BJ (cell line): ENCODE measurements at regions not wholly inside any gene's neighbourhood (a gene's known extent, or its start where the extent isn't known, plus 50 kb on each side); places are given as distances from the start of the nearest gene placed in this dataset.

Source experiments
- CTCF ChIA-PET: fragments of 350-600 bp; formaldehyde crosslinking; extraction: SDS; loops from one replicate; lab custom pipeline; 2021; ENCODE audit warnings: antibody characterized with exemption, inconsistent platforms; lab: Yijun Ruan, JAX
- POLR2A ChIA-PET: fragments of 300-600 bp; sonication (Branson Sonifier 250); formaldehyde crosslinking; extraction: SDS; loops from one replicate; lab custom pipeline; 2021; ENCODE audit warnings: antibody characterized with exemption; lab: Charles Lee
- DNase-seq: peaks from one replicate; pipeline ENCODE4 v3.0.0-alpha.2; 2011; ENCODE audit warnings: low read depth
- H3K27me3 ChIP-seq: 2 replicates; pipeline ENCODE4 v1.6.0; 2011; ENCODE audit warnings: low read length; ENCODE audit not compliant: control insufficient read depth, insufficient read depth
- H3K36me3 ChIP-seq: 2 replicates; pipeline ENCODE4 v1.5.1; 2011; ENCODE audit warnings: low read length; ENCODE audit not compliant: control insufficient read depth, insufficient read depth
- H3K4me3 ChIP-seq: 2 replicates; pipeline ENCODE4 v1.5.1; 2011; ENCODE audit warnings: low read depth, mild to moderate bottlenecking, control low read depth, low read length
- TF ChIP-seq, protein P1 (sequence below): IDR thresholded peaks from 2 replicates; pipeline ENCODE4 v1.5.1; 2011; ENCODE audit warnings: low read depth, mild to moderate bottlenecking, control low read depth, inconsistent platforms, low read length, moderate library complexity; ENCODE audit not compliant: insufficient read depth

DNA sequence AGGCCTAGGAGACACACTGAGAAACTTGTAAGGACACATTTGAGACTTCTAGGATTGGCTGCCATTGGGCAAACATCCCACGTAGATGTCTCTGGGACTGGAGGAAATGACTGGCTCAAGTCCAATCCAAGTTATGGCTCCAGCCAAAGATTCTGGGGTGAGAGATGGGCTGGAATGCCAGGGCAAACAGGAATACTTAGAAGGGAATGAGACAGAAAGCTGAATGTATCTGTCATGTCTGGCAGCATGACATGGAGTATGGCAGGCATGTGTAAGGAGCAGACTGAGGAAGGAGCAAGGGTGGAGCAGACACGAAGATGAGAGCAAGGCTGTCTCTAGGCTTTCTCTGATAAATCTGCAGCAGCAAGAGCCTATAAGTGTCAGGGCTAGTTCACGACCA lies 209.2 kb downstream of the PHLDA1 start:
- Histone ChIP-seq H3K36me3 (no peaks in the 10 kb centered on the region), H3K27me3 (no peaks in the 10 kb centered on the region), H3K4me3 (no peak overlapping the region)
- POLR2A ChIA-PET = interaction anchor here (0.7 kb wide), 1 partner anchor 209 kb away, joined by 3 read pairs; no protein-coding TSS in a partner anchor
- TF ChIP-seq, protein P1, sequence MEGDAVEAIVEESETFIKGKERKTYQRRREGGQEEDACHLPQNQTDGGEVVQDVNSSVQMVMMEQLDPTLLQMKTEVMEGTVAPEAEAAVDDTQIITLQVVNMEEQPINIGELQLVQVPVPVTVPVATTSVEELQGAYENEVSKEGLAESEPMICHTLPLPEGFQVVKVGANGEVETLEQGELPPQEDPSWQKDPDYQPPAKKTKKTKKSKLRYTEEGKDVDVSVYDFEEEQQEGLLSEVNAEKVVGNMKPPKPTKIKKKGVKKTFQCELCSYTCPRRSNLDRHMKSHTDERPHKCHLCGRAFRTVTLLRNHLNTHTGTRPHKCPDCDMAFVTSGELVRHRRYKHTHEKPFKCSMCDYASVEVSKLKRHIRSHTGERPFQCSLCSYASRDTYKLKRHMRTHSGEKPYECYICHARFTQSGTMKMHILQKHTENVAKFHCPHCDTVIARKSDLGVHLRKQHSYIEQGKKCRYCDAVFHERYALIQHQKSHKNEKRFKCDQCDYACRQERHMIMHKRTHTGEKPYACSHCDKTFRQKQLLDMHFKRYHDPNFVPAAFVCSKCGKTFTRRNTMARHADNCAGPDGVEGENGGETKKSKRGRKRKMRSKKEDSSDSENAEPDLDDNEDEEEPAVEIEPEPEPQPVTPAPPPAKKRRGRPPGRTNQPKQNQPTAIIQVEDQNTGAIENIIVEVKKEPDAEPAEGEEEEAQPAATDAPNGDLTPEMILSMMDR = no peak
- DNase-seq = no peak
- CTCF ChIA-PET = interaction anchor here (0.8 to 1.5 kb wide), 2 partner anchors 135 to 209 kb away, joined by 3 to 4 read pairs; no protein-coding TSS in a partner anchor

DNA sequence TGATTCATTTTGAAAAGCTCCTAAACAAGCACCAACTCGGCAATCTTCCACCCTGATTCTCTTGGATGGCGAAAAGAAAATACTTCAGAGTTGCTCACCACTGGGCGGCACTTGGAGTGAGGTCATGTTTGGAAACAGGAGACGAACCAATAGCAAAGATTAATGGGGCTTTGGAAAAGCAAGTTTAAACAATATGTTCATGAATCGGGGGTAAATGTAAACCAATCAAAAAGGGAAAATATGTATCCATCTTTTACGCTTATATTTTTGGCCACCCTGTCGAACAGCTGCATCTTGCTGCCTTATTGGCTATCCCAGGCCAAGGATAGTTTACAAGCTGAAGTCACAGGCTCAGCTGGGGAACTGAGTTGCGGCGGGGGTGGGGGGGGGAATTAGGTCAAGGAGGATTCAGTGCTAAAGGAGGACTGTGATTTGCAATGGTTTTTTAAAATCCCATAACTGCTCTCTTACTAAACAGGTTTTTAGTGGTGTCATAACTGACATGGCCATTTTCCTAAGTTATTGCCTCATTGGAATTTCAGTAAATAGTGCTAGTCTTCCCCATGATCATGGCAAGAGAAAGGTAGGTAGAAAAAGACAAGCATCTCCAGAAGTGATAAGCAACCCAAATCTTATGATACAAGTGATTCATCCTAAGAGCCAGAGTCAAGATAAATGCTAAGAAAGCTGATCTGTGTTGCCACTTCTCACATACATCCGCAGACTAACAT lies 210.6 kb downstream of the PHLDA1 start:
- POLR2A ChIA-PET = no interaction called here
- no peak for DNase-seq
- no peak overlapping the region for H3K4me3 ChIP-seq

DNA sequence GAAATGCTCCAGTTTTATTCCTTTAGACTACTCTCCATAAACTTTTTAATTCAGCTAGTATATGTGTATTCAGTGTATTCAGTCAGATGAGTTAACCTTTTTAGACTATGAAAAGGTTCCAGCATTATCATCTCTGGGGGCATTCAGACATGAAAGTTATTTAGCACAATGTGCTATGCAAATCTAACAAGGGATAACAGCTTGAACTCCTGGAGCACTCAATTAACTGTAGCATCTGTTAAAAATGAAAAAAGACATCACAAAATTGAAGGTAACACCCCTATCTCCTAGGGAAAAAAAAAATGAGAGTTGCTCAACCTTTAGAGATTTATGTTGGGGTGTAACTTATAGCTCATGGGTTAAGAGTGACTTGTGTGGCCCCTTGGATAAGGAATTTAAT lies 211.5 kb downstream of the PHLDA1 start:
- no peak for DNase-seq
- CTCF ChIA-PET = no interaction called here
- TF ChIP-seq, protein P1 = no peak
- no peaks in the 10 kb centered on the region for H3K36me3 ChIP-seq
- H3K4me3 ChIP-seq = no peak overlapping the region
- POLR2A ChIA-PET = no interaction called here
- no peaks in the 10 kb centered on the region for H3K27me3 ChIP-seq

More for the DNA sequence above, 210.6 kb downstream of the PHLDA1 start:
- CTCF ChIA-PET = no interaction called here
- H3K27me3 ChIP-seq = no peaks in the 10 kb centered on the region
- TF ChIP-seq, protein P1 = no peak
- H3K36me3 ChIP-seq = no peaks in the 10 kb centered on the region

DNA sequence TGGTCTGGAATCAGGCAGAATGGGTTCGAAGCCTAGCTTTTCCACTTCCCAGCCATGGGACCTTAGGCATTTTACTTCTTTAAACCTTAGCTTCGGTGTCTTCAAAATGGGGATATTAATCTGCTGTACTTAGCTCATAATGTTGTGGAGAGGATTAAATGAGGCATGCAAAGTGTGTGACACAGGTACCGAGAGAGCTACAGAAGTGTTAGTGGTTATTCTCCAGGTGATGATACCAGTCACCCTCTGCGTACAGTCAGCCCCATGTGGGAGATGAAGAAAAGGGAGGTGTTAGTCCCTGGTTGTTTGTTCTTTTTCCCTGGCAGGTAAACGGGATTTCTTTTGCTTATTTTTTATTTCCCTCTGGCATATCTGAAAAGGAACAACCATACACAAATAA lies 212.1 kb downstream of the PHLDA1 start:
- TF ChIP-seq, protein P1 = no peak
- DNase-seq = no peak
- POLR2A ChIA-PET = no interaction called here
- H3K36me3 ChIP-seq = no peaks in the 10 kb centered on the region
- CTCF ChIA-PET = interaction anchor here (1.0 to 1.5 kb wide), 2 partner anchors 17 to 218 kb away, joined by 3 to 4 read pairs; no protein-coding TSS in a partner anchor
- H3K4me3 ChIP-seq = no peak overlapping the region
- no peaks in the 10 kb centered on the region for H3K27me3 ChIP-seq

DNA sequence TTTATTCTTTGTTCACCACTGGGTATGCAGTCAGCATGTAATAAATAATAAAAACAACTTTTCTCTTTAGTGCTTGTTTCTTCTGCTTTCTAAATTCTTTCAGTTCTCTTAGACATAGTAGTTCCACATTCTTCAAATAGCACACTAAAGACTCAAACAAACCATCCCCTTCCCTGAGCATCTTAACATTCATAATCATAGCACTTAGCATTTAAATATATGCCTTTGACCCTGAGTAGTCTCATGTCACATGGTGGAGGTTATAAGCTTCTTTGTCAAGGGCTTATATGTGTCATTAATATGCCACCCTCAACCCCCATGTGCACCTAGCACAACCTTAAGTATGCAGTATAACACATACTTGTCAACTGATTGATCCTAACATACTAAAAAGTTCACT lies 212.7 kb downstream of the PHLDA1 start:
- ChIA-PET POLR2A (interaction anchor here (0.7 kb wide), 1 partner anchor 182 kb away, joined by 3 read pairs; no protein-coding TSS in a partner anchor), CTCF (interaction anchor here (1.0 to 1.5 kb wide), 2 partner anchors 17 to 219 kb away, joined by 3 to 4 read pairs; no protein-coding TSS in a partner anchor)
- TF ChIP-seq, protein P1 = no peak
- Histone ChIP-seq H3K4me3 (no peak overlapping the region), H3K27me3 (no peaks in the 10 kb centered on the region), H3K36me3 (no peaks in the 10 kb centered on the region)
- DNase-seq = no peak
